Vagina (tissue), 2 donors: ENCODE measurements at regions not wholly inside any gene's neighbourhood (a gene's known extent, or its start where the extent isn't known, plus 50 kb on each side); places are given as distances from the start of the nearest gene placed in this dataset.

Experiments
- DNase-seq, 2 donors: peaks; one replicate each; pipeline ENCODE4 v3.0.0-alpha.2; 2017; ENCODE audit errors: extremely low spot score in 2 of 2
- H3K27ac ChIP-seq: fragments of 200-600 bp; sonication (generic); one replicate; pipeline ENCODE4 v1.5.1; 2019
- H3K27me3 ChIP-seq: fragments of 200-600 bp; sonication (generic); one replicate; pipeline ENCODE4 v1.5.1; 2019
- H3K36me3 ChIP-seq, 2 donors: fragments of 200-600 bp; sonication (generic); one replicate each; pipeline ENCODE4 v1.5.1; 2017 to 2019
- H3K4me1 ChIP-seq: fragments of 200-600 bp; sonication (generic); one replicate; pipeline ENCODE4 v1.5.1; 2019
- H3K4me3 ChIP-seq, 2 donors: fragments of 200-600 bp; sonication (generic); 1 replicate in 1 of 2; 2 replicates in 1 of 2; pipeline ENCODE4 v1.5.1; 2016 to 2019
- H3K9me3 ChIP-seq: fragments of 200-600 bp; sonication (generic); one replicate; pipeline ENCODE4 v1.5.1; 2019
- CTCF ChIP-seq, 3 experiments: fragments of 450-650 bp in 2 of 3; fragments of 200-600 bp in 1 of 3; sonication (generic) in 1 of 3; IDR thresholded peaks; one replicate each; pipeline ENCODE4 v1.5.1; 2017 to 2019; ENCODE audit warnings: antibody characterized with exemption in 3 of 3, mild to moderate bottlenecking in 2 of 3, moderate library complexity in 2 of 3
- POLR2A ChIP-seq, 2 donors: fragments of 450-650 bp; IDR thresholded peaks; one replicate each; pipeline ENCODE4 v1.6.1; 2017; ENCODE audit warnings: antibody characterized with exemption in 2 of 2, mild to moderate bottlenecking in 2 of 2, moderate library complexity in 2 of 2
- POLR2AphosphoS5 ChIP-seq, 2 donors: sonication (generic); formaldehyde crosslinking; IDR thresholded peaks; one replicate each; pipeline ENCODE4 v1.9.0; 2017; ENCODE audit warnings: antibody characterized with exemption in 2 of 2, mild to moderate bottlenecking in 2 of 2, low read depth in 1 of 2; ENCODE audit not compliant: insufficient read depth in 1 of 2
- intact Hi-C: fragments of 100-400 bp; cut with DNase I; formaldehyde crosslinking; loops from one replicate; pipeline ENCODE4 v1.15.1; 2023

DNA sequence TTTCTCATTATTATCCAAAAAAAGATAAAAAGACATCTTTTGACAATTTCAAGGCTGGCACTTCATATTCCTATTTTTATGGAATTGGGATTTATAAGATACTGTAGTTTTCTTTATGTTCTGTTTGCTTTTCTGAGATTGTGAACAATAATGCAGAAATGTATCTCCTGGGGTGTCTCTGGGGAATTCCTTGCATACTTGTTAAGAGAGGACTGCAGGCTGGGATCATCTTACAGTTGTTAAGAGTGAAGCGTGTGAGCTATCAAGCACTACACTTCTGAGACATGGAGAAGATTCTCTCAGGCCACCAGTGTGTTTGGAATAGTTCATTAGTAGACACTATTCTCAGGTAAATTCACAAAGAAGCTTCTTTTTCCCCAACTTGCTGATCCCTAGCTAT lies 963.3 kb upstream of the GJE1 start:
- intact Hi-C loops = no loop called here
- no peak for TF ChIP-seq CTCF (IDR thresholded peaks at IDR 0.05)
- Histone ChIP-seq H3K4me1 (no peaks in the 10 kb centered on the region), H3K4me3 (no peak overlapping the region), H3K9me3 (no peaks in the 10 kb centered on the region), H3K27ac (no peak overlapping the region), H3K27me3 (no peaks in the 10 kb centered on the region), H3K36me3 (no peaks in the 10 kb centered on the region)
- no peak for DNase-seq

DNA sequence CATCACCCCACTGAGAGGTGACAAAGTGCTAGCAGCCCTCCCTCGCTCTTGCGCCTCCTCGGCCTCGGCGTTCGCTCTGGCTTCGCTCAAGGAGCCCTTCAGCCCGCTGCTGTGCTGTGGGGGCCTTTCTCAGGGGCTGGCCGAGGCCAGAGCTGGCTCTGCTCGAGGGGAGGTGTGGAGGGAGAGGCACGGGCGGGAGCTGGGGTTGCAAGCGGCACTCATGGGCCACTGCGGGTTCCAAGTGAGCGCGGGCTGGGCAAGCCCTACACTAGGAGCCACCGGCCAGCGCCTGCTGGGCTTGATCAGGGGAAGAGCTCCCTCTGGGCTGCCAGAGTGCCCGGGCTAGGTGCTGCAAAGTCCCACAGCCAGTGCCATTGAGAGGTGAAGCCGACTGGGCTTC lies 964.8 kb upstream of the GJE1 start:
- Histone ChIP-seq H3K4me3 (no peak overlapping the region), H3K9me3 (no peaks in the 10 kb centered on the region), H3K27ac (no peak overlapping the region), H3K36me3 (no peaks in the 10 kb centered on the region), H3K27me3 (no peaks in the 10 kb centered on the region), H3K4me1 (no peaks in the 10 kb centered on the region)
- intact Hi-C loops = no loop called here
- TF ChIP-seq POLR2A (IDR thresholded peaks at IDR 0.05) = no peak
- TF ChIP-seq CTCF (IDR thresholded peaks at IDR 0.05) = no peak
- no peak for TF ChIP-seq POLR2AphosphoS5 (IDR thresholded peaks at IDR 0.05; ENCODE audit: insufficient read depth in 1 of 2, low read depth in 1 of 2)
- no peak for DNase-seq

- H3K27me3 ChIP-seq = no peaks in the 10 kb centered on the region
- intact Hi-C loops = no loop called here
These were observed 967.6 kb upstream of the GJE1 start for GRCh38 chr6:141165002-141165665.

DNA sequence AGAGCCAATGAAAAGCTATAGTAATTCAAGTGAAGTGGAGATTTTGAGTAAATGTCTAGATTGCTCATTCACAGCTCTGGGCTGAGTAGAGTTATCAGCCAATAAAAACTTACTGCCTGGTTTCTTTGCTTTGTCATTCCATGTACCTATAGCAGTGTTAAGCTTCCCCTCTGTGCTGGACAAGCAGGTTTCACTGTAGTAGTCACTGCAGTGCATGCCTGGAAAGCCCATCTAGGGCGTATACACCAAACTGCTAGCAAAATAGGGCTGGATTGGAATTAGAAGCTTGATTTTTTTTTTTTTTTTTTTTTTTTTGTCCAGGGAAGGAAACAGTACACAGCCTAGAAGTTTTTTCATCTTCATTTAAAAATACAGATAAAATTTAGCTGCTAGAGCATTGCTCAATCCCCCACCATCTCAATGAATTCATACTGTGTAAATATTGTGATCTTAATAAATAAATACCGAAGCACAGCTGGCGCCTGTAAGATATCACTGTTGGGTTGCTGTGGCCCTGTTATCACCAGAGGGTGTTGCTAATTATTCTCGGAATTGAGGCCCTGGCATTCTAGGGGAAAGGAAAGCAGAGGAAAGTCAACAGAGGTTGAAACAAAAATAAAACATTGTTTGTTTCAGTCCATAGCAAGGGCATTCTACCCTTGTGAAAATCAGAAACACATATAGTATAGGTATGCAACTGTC lies 968.5 kb upstream of the GJE1 start:
- TF ChIP-seq POLR2AphosphoS5 (IDR thresholded peaks at IDR 0.05; ENCODE audit: insufficient read depth in 1 of 2, low read depth in 1 of 2) (no peak), CTCF (IDR thresholded peaks at IDR 0.05) (no peak), POLR2A (IDR thresholded peaks at IDR 0.05) (no peak)
- no peaks in the 10 kb centered on the region for H3K36me3 ChIP-seq
- no peaks in the 10 kb centered on the region for H3K27me3 ChIP-seq
- intact Hi-C loops = no loop called here
- H3K9me3 ChIP-seq = no peaks in the 10 kb centered on the region
- no peak overlapping the region for H3K27ac ChIP-seq
- no peak overlapping the region for H3K4me3 ChIP-seq
- H3K4me1 ChIP-seq = no peaks in the 10 kb centered on the region
- DNase-seq = no peak

More at GRCh38 chr6:141165002-141165665, 967.6 kb upstream of the GJE1 start:
- no peaks in the 10 kb centered on the region for H3K36me3 ChIP-seq
- TF ChIP-seq POLR2A (IDR thresholded peaks at IDR 0.05) (no peak), CTCF (IDR thresholded peaks at IDR 0.05) (no peak), POLR2AphosphoS5 (IDR thresholded peaks at IDR 0.05; ENCODE audit: insufficient read depth in 1 of 2, low read depth in 1 of 2) (no peak)
- no peaks in the 10 kb centered on the region for H3K4me1 ChIP-seq
- H3K9me3 ChIP-seq = no peaks in the 10 kb centered on the region
- H3K4me3 ChIP-seq = no peak overlapping the region
- DNase-seq = no peak
- no peak overlapping the region for H3K27ac ChIP-seq

- no peaks in the 10 kb centered on the region for H3K36me3 ChIP-seq
- intact Hi-C loops = no loop called here
- no peak for DNase-seq
- H3K9me3 ChIP-seq = no peaks in the 10 kb centered on the region
- TF ChIP-seq POLR2A (IDR thresholded peaks at IDR 0.05) (no peak), CTCF (IDR thresholded peaks at IDR 0.05) (no peak), POLR2AphosphoS5 (IDR thresholded peaks at IDR 0.05; ENCODE audit: insufficient read depth in 1 of 2, low read depth in 1 of 2) (no peak)
- no peaks in the 10 kb centered on the region for H3K4me1 ChIP-seq
- no peak overlapping the region for H3K27ac ChIP-seq
- no peak overlapping the region for H3K4me3 ChIP-seq
- H3K27me3 ChIP-seq = no peaks in the 10 kb centered on the region
These were observed 969.6 kb upstream of the GJE1 start for GRCh38 chr6:141163107-141163506.
